ENCODE measurements at regions not wholly inside any gene's neighbourhood (a gene's known extent, or its start where the extent isn't known, plus 50 kb on each side); places are given as distances from the start of the nearest gene placed in this dataset.

- TF ChIP-seq CHD1 (IDR thresholded peaks at IDR 0.05; ENCODE audit: low read depth, low read length) (no peak), SMC3 (IDR thresholded peaks at IDR 0.05; ENCODE audit: low read depth, low read length) (no peak), POLR2A (IDR thresholded peaks at IDR 0.05; ENCODE audit: low read depth, low read length) (no peak), BHLHE40 (IDR thresholded peaks at IDR 0.05; ENCODE audit: low read depth, low read length) (no peak), FOS (IDR thresholded peaks at IDR 0.05; ENCODE audit: low read depth, low read length) (no peak), MAZ (IDR thresholded peaks at IDR 0.05; ENCODE audit: borderline replicate concordance, low read depth, low read length) (no peak), RFX5 (IDR thresholded peaks at IDR 0.05; ENCODE audit: low read depth, low read length) (no peak), CEBPB (IDR thresholded peaks at IDR 0.05; ENCODE audit: low read depth, low read length) (no peak), NFE2L2 (IDR thresholded peaks at IDR 0.05; ENCODE audit: low read depth, low read length) (no peak), ELK1 (IDR thresholded peaks at IDR 0.05; ENCODE audit: borderline replicate concordance, low read depth, low read length) (no peak)
- TF ChIP-seq, protein P1, sequence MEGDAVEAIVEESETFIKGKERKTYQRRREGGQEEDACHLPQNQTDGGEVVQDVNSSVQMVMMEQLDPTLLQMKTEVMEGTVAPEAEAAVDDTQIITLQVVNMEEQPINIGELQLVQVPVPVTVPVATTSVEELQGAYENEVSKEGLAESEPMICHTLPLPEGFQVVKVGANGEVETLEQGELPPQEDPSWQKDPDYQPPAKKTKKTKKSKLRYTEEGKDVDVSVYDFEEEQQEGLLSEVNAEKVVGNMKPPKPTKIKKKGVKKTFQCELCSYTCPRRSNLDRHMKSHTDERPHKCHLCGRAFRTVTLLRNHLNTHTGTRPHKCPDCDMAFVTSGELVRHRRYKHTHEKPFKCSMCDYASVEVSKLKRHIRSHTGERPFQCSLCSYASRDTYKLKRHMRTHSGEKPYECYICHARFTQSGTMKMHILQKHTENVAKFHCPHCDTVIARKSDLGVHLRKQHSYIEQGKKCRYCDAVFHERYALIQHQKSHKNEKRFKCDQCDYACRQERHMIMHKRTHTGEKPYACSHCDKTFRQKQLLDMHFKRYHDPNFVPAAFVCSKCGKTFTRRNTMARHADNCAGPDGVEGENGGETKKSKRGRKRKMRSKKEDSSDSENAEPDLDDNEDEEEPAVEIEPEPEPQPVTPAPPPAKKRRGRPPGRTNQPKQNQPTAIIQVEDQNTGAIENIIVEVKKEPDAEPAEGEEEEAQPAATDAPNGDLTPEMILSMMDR (conservative IDR thresholded peaks at IDR 0.05; ENCODE audit: low read depth, low read length): no peak
- TF ChIP-seq, protein P2, sequence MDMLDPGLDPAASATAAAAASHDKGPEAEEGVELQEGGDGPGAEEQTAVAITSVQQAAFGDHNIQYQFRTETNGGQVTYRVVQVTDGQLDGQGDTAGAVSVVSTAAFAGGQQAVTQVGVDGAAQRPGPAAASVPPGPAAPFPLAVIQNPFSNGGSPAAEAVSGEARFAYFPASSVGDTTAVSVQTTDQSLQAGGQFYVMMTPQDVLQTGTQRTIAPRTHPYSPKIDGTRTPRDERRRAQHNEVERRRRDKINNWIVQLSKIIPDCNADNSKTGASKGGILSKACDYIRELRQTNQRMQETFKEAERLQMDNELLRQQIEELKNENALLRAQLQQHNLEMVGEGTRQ (IDR thresholded peaks at IDR 0.05; ENCODE audit: low read depth, low read length): no peak
Observed at GRCh38 chr22:47417699-47418098, 655.2 kb downstream of the TBC1D22A start.

All from IMR-90 (cell line).